GM21526 (cell line): ENCODE measurements at regions not wholly inside any gene's neighbourhood (a gene's known extent, or its start where the extent isn't known, plus 50 kb on each side); places are given as distances from the start of the nearest gene placed in this dataset.

Experiments
- ATAC-seq: cut with Tn5 transposase; IDR thresholded peaks from one replicate; pipeline ENCODE4 v1.9.1; 2021; ENCODE audit warnings: moderate library complexity; ENCODE audit not compliant: unreplicated experiment, low FRiP score

DNA sequence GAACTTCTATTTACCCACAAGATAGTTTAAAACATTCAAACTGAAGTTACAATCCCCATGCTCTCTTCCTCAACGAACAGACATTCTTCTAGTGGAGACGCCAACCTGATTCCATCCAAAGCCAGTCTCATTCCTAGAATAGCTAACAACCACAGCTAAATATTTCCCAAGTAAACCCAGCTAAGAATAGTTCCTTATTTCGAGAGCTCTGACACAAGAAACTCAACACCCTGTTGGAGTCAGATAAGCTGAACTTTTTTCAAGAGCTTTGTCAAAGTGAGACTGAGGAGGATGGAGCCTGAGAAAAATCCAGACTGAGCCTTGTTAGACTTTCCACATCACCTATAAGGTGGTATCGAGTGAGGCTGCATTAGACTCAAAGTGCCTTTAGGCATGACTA is 56.7 kb upstream of the RPS23 start:
- no peak for ATAC-seq

DNA sequence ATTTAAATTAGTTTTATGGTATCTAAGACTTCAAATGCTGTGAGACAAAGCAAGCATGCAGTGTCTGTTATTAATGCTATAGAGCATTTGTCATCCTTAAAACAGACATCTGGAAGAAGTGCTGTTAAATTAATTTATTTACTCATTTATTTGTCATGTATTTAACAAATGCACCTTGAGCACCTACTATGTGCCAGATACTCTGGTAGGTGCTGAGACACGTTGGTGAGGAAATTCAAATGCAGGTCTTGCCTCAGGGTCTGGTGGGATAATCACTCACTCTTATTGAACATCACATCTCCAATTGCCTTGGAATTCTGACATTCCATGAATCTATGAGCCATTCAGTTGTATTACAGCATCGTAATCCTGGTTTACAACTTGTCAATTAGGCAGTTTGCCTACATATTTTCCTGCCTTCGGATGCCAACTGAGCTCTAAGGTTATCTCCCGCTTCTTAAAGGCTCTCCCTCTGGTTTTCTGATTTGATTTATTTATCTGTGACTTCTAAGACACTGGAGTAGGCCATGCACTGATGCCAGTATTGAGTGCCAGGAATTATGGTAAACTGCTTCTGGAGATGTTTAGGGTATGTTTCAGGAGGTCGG is 56.0 kb upstream of the RPS23 start:
- ATAC-seq, result no peak

DNA sequence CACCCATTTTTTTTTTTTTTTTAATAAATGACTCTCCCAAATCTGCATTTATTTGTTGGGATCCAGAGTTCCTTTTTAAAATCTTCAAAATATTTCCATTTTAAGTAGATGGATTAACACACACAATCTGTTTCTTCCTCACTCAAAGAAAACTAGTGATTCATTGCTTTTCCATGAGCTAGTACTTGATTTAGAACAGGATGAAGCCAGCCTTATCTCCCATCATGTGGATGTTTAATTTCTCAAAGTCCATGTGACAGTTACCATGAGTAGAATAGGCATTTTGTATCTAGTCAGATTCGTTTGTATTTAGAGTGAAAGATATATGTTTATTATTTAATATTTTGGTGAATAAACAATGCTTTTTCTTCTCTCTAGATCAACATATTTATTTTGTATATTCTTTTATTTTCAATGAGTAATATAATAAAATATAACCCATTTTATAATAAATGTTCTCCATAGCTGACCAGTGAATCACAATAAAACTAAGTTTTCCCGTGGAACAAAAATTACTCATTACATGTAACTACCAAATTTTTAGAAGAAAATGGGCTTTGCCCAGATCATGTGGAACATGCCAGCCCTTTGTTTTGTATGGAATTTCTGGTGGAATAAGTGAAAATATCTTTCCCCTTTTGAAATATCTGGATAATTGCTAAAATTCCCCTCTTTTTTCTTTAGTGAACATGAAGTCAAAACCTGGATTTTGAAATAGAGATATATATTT is 54.9 kb upstream of the RPS23 start:
- ATAC-seq, result no peak

DNA sequence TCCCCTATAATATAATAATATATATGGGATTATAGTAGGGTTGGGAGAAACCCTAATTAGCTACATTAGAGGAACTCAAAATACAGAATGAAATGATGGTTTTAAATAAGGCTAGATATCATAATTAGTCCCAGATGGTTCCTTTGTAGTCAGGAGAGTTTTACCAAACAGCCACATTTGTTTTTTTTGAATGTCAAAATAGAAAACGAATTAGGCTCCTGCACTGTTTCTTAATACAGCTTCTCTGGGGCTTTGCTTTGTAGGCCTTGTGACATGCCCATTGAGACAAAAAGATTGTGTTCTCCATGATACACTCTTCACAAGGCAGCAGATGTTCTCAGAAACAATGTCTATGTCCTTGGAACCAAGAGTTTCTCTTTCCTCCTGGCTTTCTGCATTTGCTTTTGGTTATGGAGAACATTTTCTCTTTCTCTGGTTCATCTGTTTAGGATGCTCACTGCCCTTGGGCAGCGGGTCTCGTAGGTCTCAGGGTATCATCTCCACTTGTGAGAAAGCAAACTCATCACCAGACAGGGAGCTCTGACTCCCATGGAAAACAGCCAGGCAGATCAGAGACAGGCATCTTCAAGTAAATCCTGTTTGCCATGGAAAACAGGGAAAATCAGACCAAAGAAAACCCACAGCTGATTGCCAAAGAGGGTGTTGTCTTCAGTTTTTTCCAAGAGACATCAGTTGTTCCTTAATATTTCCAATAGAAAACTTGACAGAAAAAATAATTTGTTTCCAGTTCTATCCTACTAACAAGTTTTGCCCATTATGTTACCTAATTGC is 54.1 kb upstream of the RPS23 start:
- ATAC-seq, result no peak

DNA sequence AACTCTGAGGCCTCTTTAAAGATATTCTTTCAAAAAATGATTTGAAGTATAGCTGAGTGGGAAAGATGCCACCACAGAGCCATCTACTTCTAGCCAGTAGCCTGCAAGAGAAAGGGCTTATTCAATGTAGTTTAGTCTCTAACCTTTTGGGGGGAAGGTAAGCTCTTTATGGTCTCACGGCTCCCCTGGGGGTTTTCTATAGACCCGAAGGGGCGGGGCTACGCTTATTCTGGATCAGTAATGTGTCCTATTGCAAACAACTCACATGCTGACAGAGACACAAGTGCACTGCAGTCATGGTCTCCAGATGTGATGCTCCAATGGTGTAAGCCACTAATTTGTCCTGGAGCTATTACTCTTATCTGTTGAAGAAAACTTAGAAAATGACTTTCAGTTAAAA is 53.4 kb upstream of the RPS23 start:
- ATAC-seq, result no peak

DNA sequence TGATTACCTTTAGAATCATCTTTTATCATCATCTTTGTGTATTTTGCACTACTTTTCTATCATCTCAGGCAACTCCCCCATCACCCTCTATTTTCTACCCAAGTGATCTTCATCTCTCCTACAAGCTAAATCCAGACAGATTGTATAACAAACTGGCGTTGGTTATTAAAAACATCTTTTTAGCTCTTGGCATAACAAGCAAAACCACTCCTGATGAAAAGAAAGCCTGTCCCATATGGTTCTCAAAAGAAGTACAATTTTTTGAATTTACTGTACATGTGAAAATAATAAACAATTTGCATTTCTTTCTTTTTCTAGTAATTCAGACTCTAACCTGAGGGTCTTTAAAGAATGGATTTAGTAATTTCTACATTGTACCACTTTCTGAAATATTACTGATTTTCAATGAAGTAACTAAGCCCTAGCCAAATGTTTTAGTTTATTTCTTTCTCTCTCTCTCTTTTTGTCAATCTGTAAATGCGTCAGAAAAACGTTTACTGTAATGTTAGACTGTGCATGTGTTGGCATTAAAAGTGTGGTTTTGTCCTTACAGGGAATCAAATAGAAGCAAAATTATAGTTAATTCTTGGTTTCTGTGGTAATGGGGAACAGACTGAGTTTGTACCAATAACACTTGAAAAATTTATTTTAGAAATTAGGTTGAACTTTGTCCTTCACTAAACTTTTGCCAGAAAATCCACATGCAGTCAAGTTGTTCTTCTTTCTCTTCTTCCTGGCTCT is 52.5 kb upstream of the RPS23 start:
- no peak for ATAC-seq

DNA sequence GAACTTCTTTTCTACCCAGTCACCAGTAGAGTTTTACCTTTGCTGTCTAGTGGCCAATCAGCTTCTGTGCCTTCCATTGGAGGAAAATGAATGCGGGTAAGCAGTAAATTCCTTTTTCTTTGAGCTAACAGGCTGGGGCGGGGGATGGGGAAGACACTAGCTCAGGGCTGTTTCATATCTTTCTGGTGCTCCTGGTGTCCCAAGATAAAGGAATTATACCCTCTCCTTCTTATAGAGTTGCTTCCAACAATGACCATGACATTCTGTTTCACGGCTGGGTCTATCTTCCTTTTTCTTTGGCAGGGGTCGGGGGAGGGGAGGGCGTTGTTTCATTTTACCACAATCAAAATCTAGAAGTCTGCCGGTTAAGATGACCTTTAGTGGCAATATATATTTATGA is 51.2 kb upstream of the RPS23 start:
- no peak for ATAC-seq
